A673 (cell line): ENCODE measurements at regions not wholly inside any gene's neighbourhood (a gene's known extent, or its start where the extent isn't known, plus 50 kb on each side); places are given as distances from the start of the nearest gene placed in this dataset.

Source experiments
- CTCF ChIP-seq: fragments of 300-800, 200-600 bp; sonication (generic); conservative IDR thresholded peaks from 2 replicates; pipeline ENCODE4 v1.5.1; 2017; ENCODE audit warnings: low read depth, mild to moderate bottlenecking, antibody characterized with exemption, low read length, moderate library complexity, mixed read lengths
- EZH2 ChIP-seq: fragments of 200-600 bp; sonication (generic); IDR thresholded peaks from 2 replicates; pipeline ENCODE4 v1.6.1; 2017; ENCODE audit warnings: borderline replicate concordance, low read depth, mild to moderate bottlenecking, mixed read lengths, antibody characterized with exemption, low read length; ENCODE audit not compliant: poor library complexity, severe bottlenecking

- TF ChIP-seq CTCF = no peak
- TF ChIP-seq EZH2 = no peak
Measured at GRCh38 chr2:832635-833034, 118.0 kb upstream of the SNTG2 start.
